IMR-90 (cell line): ENCODE measurements at regions not wholly inside any gene's neighbourhood (a gene's known extent, or its start where the extent isn't known, plus 50 kb on each side); places are given as distances from the start of the nearest gene placed in this dataset.
A peak's percentile ranks its signal among the peaks of the same experiment; 100 is the strongest.

ENCODE experiments used
- ATAC-seq: fragments of 200-7000 bp; cut with Tn5 transposase; 2 replicates; pipeline ENCODE4 v1.9.1; 2020; ENCODE audit warnings: low read depth, mild to moderate bottlenecking, moderate library complexity
- BruUV-seq: library from RNA; stranded (reverse); fragments of 400-500 nt; replicated peaks from 2 replicates; lab custom pipeline; 2021; lab: Mats Ljungman, UMichigan
- CTCF ChIA-PET: fragments of 300-600 bp; formaldehyde crosslinking; extraction: SDS; loops from one replicate; lab custom pipeline; 2021; ENCODE audit warnings: antibody characterized with exemption; lab: Yijun Ruan, JAX
- POLR2A ChIA-PET: fragments of 300-600 bp; sonication (Branson Sonifier 250); formaldehyde crosslinking; loops from one replicate; lab custom pipeline; 2022; ENCODE audit warnings: antibody characterized with exemption; ENCODE audit not compliant: unreplicated experiment; lab: Charles Lee
- DNase-seq: peaks from one replicate; pipeline ENCODE4 v3.0.0; 2013
- H2AFZ ChIP-seq: replicated peaks from 2 replicates; pipeline ENCODE3; 2013; ENCODE audit warnings: low read length, mild to moderate bottlenecking; ENCODE audit not compliant: poor library complexity
- H2AK5ac ChIP-seq: 2 replicates; pipeline ENCODE4 v1.6.1; 2013; ENCODE audit warnings: low read depth, low read length, inconsistent platforms
- H2AK9ac ChIP-seq: replicated peaks from 2 replicates; pipeline ENCODE3; 2013; ENCODE audit warnings: mild to moderate bottlenecking, low read depth, low read length, moderate library complexity; ENCODE audit not compliant: poor library complexity
- H2BK120ac ChIP-seq: 2 replicates; pipeline ENCODE4 v1.6.1; 2013; ENCODE audit warnings: low read depth, low read length, inconsistent platforms
- H2BK15ac ChIP-seq: 3 replicates; pipeline ENCODE4 v1.6.1; 2013; ENCODE audit warnings: low read depth, low read length, inconsistent platforms
- H2BK20ac ChIP-seq: 2 replicates; pipeline ENCODE4 v1.6.1; 2013; ENCODE audit warnings: low read depth, mild to moderate bottlenecking, inconsistent platforms, low read length, moderate library complexity
- H2BK5ac ChIP-seq: 2 replicates; pipeline ENCODE4 v1.6.1; 2013; ENCODE audit warnings: mild to moderate bottlenecking, low read depth, low read length, inconsistent platforms; ENCODE audit not compliant: poor library complexity, severe bottlenecking
- H3K14ac ChIP-seq: replicated peaks from 2 replicates; pipeline ENCODE4 v1.6.1; 2013; ENCODE audit warnings: low read depth, low read length, inconsistent platforms
- H3K18ac ChIP-seq: 2 replicates; pipeline ENCODE4 v1.6.1; 2013; ENCODE audit warnings: low read depth, low read length, control low read depth
- H3K23ac ChIP-seq: 2 replicates; pipeline ENCODE4 v1.6.1; 2013; ENCODE audit warnings: low read depth, low read length, inconsistent platforms
- H3K27ac ChIP-seq: 2 replicates; pipeline ENCODE4 v1.5.1; 2013; ENCODE audit warnings: mild to moderate bottlenecking, control low read depth, low read length; ENCODE audit not compliant: insufficient read depth
- H3K27me3 ChIP-seq: 2 replicates; pipeline ENCODE4 v1.6.1; 2013; ENCODE audit warnings: low read length; ENCODE audit not compliant: control insufficient read depth, insufficient read depth
- H3K36me3 ChIP-seq: 2 replicates; pipeline ENCODE4 v1.6.1; 2013; ENCODE audit warnings: low read length, mixed read lengths; ENCODE audit not compliant: control insufficient read depth, insufficient read depth
- H3K4ac ChIP-seq: 2 replicates; pipeline ENCODE4 v1.6.1; 2013; ENCODE audit warnings: low read depth, low read length, inconsistent platforms
- H3K4me1 ChIP-seq: 2 replicates; pipeline ENCODE4 v1.6.1; 2013; ENCODE audit warnings: low read length, mixed read lengths; ENCODE audit not compliant: control insufficient read depth, insufficient read depth
- H3K4me2 ChIP-seq: 2 replicates; pipeline ENCODE4 v1.6.1; 2013; ENCODE audit warnings: low read depth, mild to moderate bottlenecking, control low read depth, low read length, moderate library complexity
- H3K4me3 ChIP-seq: 2 replicates; pipeline ENCODE4 v1.5.1; 2013; ENCODE audit warnings: low read depth, mild to moderate bottlenecking, control low read depth, low read length, moderate library complexity; ENCODE audit not compliant: insufficient read depth
- H3K56ac ChIP-seq: 2 replicates; pipeline ENCODE4 v1.6.1; 2013; ENCODE audit warnings: low read length, inconsistent platforms; ENCODE audit not compliant: insufficient read depth; ENCODE audit errors: extremely low read depth
- H3K79me1 ChIP-seq, 2 experiments: 2 replicates each; pipeline ENCODE4 v1.6.1; 2013; ENCODE audit warnings: low read length in 2 of 2, inconsistent platforms in 1 of 2, low read depth in 1 of 2
- H3K9ac ChIP-seq: 2 replicates; pipeline ENCODE4 v1.6.1; 2013; ENCODE audit warnings: low read depth, low read length, control low read depth
- H3K9me1 ChIP-seq: 2 replicates; pipeline ENCODE4 v1.6.1; 2013; ENCODE audit warnings: low read length, inconsistent platforms; ENCODE audit not compliant: insufficient read depth
- H3K9me3 ChIP-seq: 2 replicates; pipeline ENCODE4 v1.6.1; 2013; ENCODE audit warnings: low read length; ENCODE audit not compliant: control insufficient read depth, insufficient read depth
- H4K20me1 ChIP-seq: 2 replicates; pipeline ENCODE4 v1.6.1; 2013; ENCODE audit warnings: low read length, inconsistent platforms; ENCODE audit not compliant: insufficient read depth
- H4K5ac ChIP-seq: 2 replicates; pipeline ENCODE4 v1.6.1; 2013; ENCODE audit warnings: mild to moderate bottlenecking, low read depth, low read length, control low read depth
- H4K8ac ChIP-seq, 2 experiments: 2 replicates each; pipeline ENCODE4 v1.6.1; 2013; ENCODE audit warnings: low read depth in 2 of 2, low read length in 2 of 2, control low read depth in 1 of 2, inconsistent platforms in 1 of 2
- H4K91ac ChIP-seq: 2 replicates; pipeline ENCODE4 v1.6.1; 2013; ENCODE audit warnings: low read depth, low read length, inconsistent platforms; ENCODE audit not compliant: insufficient read depth
- BHLHE40 ChIP-seq: fragments of 150-350 bp; IDR thresholded peaks from 2 replicates; pipeline ENCODE4 v1.6.1; 2016; ENCODE audit warnings: mild to moderate bottlenecking, low read depth, low read length
- CTCF ChIP-seq: conservative IDR thresholded peaks from 2 replicates; pipeline ENCODE4 v1.5.1; 2012; ENCODE audit warnings: mild to moderate bottlenecking, low read depth, low read length, improper control_type of control experiment
- MAFK ChIP-seq: IDR thresholded peaks from 2 replicates; pipeline ENCODE4 v1.6.1; 2012; ENCODE audit warnings: low read depth, low read length, improper control_type of control experiment
- NFE2L2 ChIP-seq: fragments of 150-350 bp; IDR thresholded peaks from 2 replicates; pipeline ENCODE4 v1.6.1; 2016; ENCODE audit warnings: low read depth, mild to moderate bottlenecking, low read length
- RFX5 ChIP-seq: IDR thresholded peaks from 2 replicates; pipeline ENCODE4 v1.8.0; 2012; ENCODE audit warnings: low read depth, mild to moderate bottlenecking, low read length, moderate library complexity
- WGBS, 2 experiments: methylation state at CpG; one replicate each; pipeline versions ENCODE4 v1.1.5 to v1.1.7; 2013; ENCODE audit warnings: missing lambda C conversion rate in 2 of 2; ENCODE audit not compliant: insufficient read length in 1 of 2; ENCODE audit errors: extremely low coverage in 2 of 2; 5-methylcytosine and 5-hydroxymethylcytosine counted together
- dilution Hi-C: fragments of 300-500 bp; cut with HindIII; formaldehyde crosslinking; loops from one replicate; pipeline ENCODE4 v1.14.3; 2018; ENCODE audit warnings: low sequenced_read_pairs; ENCODE audit not compliant: unreplicated experiment
- in situ Hi-C: fragments of 300-500 bp; cut with MboI; formaldehyde crosslinking; loops from 3 replicates; pipeline ENCODE4 v1.14.3; 2019; ENCODE audit warnings: low sequenced_read_pairs, inconsistent platforms, mixed read lengths
- intact Hi-C: fragments of 100-400 bp; cut with micrococcal nuclease; formaldehyde crosslinking; loops from 2 replicates; pipeline ENCODE4 v1.10.0; 2022
- TF ChIP-seq, protein P1 (sequence below): fragments of 150-350 bp; IDR thresholded peaks from 2 replicates; pipeline ENCODE4 v1.6.1; 2016; ENCODE audit warnings: low read depth, mild to moderate bottlenecking, low read length, moderate library complexity, borderline replicate concordance

DNA sequence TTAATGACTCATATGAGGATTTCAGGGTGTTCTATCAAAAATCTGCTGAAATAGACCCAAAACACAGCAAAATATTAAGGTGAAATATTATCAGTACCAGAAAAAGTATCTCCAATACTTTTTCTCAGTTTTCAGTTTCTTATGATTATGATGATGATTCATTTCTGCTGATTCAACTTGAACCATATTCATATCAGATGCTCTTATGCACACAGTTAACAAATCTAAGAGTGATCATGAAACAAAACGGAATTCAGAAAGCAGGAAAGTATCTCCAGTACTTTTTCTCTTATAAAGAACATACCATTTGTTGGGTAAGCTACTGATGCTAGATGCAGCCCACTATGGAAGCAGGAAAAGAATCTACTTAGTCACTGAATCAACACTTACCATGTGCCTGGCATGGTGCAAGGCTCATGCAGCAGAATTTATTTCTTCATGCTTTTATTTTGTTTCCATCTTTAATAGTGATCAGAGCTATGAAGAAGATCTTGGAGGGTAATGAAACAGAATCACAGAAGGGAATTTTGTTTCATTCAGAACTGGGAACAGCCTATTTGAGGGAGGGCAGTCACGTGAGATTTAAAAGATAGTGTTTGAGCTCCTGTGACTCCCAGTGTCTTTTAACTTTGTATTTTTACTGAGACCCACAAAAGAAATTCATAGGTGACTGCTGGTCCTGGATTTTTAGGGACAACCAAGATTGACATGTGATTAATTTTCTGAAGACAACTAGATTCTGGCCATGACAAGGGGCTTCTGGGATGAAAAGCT lies 480.6 kb downstream of the SETD4 start:
- no peak overlapping the region for H3K9ac ChIP-seq
- no peak overlapping the region; the same call in 1 of the 2 replicates for H3K14ac ChIP-seq
- CTCF ChIA-PET: no interaction called here
- H3K4me1 ChIP-seq: peaks cover 21% of the 10 kb centered on the region
- H3K4me2 ChIP-seq: no peak overlapping the region
- H3K27me3 ChIP-seq: no peaks in the 10 kb centered on the region
- intact Hi-C loops (loop anchor here (10.0 kb wide), 1 partner anchor 65 kb away; no protein-coding TSS in a partner anchor), in situ Hi-C loops (no loop called here), dilution Hi-C loops (no loop called here)
- peak overlapping the region; percentile 53; the same call in 1 of the 2 replicates for H2BK120ac ChIP-seq
- peak overlapping the region; percentile 53; the same call in 1 of the 2 replicates for H2AK5ac ChIP-seq
- no peak overlapping the region for H2AK9ac ChIP-seq
- peak overlapping the region; percentile 3; the same call in 1 of the 2 replicates for H3K23ac ChIP-seq
- POLR2A ChIA-PET: no interaction called here
- no peak overlapping the region; the same call in 1 of the 2 replicates for H4K91ac ChIP-seq
- TF ChIP-seq BHLHE40: no peak
- TF ChIP-seq RFX5: no peak
- TF ChIP-seq MAFK: 0 out of 2 replicates have a peak, but pooled peaks have one; percentile 25
- TF ChIP-seq, protein P1, sequence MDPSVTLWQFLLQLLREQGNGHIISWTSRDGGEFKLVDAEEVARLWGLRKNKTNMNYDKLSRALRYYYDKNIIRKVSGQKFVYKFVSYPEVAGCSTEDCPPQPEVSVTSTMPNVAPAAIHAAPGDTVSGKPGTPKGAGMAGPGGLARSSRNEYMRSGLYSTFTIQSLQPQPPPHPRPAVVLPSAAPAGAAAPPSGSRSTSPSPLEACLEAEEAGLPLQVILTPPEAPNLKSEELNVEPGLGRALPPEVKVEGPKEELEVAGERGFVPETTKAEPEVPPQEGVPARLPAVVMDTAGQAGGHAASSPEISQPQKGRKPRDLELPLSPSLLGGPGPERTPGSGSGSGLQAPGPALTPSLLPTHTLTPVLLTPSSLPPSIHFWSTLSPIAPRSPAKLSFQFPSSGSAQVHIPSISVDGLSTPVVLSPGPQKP: no peak
- no peak for TF ChIP-seq CTCF
- no peak for TF ChIP-seq NFE2L2
- H3K4ac ChIP-seq: no peak overlapping the region
- H2BK5ac ChIP-seq: no peak overlapping the region
- no peak for ATAC-seq
- no peak overlapping the region for H4K5ac ChIP-seq
- WGBS, 2 experiments: no CpG with 5 or more reads among the region's 2 CpGs
- H3K36me3 ChIP-seq: no peaks in the 10 kb centered on the region
- peak overlapping the region; percentile 51; the same call in 1 of the 2 replicates for H2BK20ac ChIP-seq
- H3K56ac ChIP-seq: no peak overlapping the region
- no peak overlapping the region for H4K8ac ChIP-seq
- H3K4me3 ChIP-seq: no peak overlapping the region
- no peaks in the 10 kb centered on the region for H4K20me1 ChIP-seq
- peak overlapping the region; percentile 31; the same call in 1 of the 2 replicates for H3K18ac ChIP-seq
- peak; percentile 44 for DNase-seq
- H2AFZ ChIP-seq: no peak overlapping the region
- H2BK15ac ChIP-seq: peak overlapping the region; percentile 33; the same call in 1 of the 3 replicates
- H3K79me1 ChIP-seq: no peaks in the 10 kb centered on the region
- no peak overlapping the region for H3K27ac ChIP-seq
- H3K9me3 ChIP-seq: peaks cover 2% of the 10 kb centered on the region; the same call in 1 of the 2 replicates
- BruUV-seq: no TSS peak
- H3K9me1 ChIP-seq: peaks cover 14% of the 10 kb centered on the region
